ENCODE measurements at regions not wholly inside any gene's neighbourhood (a gene's known extent, or its start where the extent isn't known, plus 50 kb on each side); places are given as distances from the start of the nearest gene placed in this dataset.
"Not testable (repeated sequence)": the region's sequence is repeated elsewhere in the genome, so short reads cannot be mapped to it uniquely, and the experiment has no call there.

DNA sequence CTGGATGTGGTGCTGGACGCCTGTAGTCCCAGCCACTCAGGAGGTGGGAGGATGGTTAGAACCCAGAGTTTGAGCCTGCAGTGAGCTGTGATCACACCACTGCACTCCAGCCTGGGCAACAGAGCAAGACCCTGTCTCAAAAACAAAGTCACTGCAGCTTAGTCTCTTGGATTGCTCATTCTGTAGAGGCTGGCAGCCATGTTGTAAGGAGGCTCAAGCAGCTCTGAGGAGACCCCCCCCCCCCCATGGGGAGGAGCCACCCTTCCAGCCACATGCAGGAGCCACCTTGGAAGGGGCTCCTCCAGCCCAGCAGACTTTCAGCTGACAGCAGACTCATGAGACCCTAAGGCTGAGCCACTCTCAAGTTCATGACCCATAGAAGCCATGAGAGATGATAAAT is 68.4 kb downstream of the FOXL3 start:
- H3K9me3 ChIP-seq = no peaks in the 10 kb centered on the region
- intact Hi-C loops (cut with DNase I) = no loop called here
- H3K27ac ChIP-seq = no peak overlapping the region
- no peak for DNase-seq
- H3K27me3 ChIP-seq = no peaks in the 10 kb centered on the region
- H3K4me3 ChIP-seq = no peak overlapping the region
- H3K36me3 ChIP-seq = no peaks in the 10 kb centered on the region
- H3K9ac ChIP-seq (ENCODE audit: low read depth in 2 of 2, low read length in 2 of 2) = no peak overlapping the region
- no peaks in the 10 kb centered on the region for H3K4me1 ChIP-seq
- TF ChIP-seq CTCF (IDR thresholded peaks at IDR 0.05) = no peak

DNA sequence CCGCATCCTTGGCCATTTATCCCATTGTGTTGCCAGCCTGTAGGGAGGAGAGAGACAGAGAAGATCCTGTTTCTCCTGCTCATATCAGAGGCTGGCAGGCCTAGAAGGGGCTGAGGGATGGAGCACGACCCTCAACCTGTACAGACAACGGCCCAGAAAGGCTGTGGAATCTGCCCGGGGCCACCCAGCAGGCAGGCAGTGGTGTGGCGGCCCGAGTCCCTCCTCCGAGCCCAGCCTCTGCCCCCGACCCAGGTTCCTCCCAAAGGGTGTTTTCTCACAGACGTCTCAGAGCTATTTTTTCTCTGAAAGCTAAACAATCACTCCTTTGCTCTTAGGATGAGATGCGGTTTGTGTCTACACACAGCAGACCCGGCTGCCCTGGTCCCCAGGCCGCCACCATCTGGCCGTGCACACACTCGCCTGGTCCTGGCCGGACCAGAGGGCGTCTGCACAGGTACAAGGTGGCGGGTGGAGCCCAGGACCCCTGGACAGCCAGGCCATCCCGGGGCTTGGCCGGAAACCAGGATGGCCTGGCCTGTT is 69.3 kb downstream of the FOXL3 start:
- Histone ChIP-seq H3K9me3 (no peaks in the 10 kb centered on the region), H3K36me3 (no peaks in the 10 kb centered on the region), H3K9ac (ENCODE audit: low read depth in 2 of 2, low read length in 2 of 2) (no peak overlapping the region), H3K27me3 (no peaks in the 10 kb centered on the region), H3K4me1 (no peaks in the 10 kb centered on the region), H3K27ac (no peak overlapping the region), H3K4me3 (no peak overlapping the region)
- TF ChIP-seq CTCF (IDR thresholded peaks at IDR 0.05) = no peak
- intact Hi-C loops (cut with DNase I) = no loop called here
- DNase-seq = no peak

DNA sequence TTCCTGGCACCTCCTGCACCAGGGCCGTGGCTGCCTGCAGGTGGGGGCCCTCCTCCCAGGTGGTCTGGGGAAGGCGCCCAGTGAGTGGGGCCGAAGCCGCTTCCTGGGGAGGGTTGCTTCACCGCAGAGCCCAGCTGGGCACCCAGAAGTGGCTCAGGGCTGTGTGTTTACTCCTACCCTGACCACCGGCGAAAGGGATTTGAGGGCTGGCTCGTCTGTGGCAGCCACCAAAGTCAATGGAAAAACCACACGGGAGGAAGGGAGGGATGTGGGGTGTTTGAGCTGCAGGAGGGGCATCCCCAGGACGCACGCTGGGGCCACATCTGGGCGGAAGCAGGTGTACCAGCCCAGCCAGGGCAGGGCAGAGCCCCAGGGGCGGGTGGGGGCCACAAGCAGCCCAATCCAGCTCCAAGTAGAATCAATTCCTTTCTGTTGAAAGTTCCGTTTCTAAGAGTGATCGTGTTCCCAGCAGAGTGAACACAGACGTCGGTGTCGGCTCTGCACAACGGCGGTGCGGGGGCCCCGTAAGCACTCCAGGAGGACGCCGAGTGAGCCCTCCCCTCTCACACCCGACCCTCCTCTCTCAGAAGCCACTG is 69.9 kb downstream of the FOXL3 start:
- no peaks in the 10 kb centered on the region for H3K4me1 ChIP-seq
- TF ChIP-seq CTCF (IDR thresholded peaks at IDR 0.05) = no peak
- H3K4me3 ChIP-seq = no peak overlapping the region
- no peak for DNase-seq
- intact Hi-C loops (cut with DNase I) = no loop called here
- H3K27me3 ChIP-seq = no peaks in the 10 kb centered on the region
- no peak overlapping the region for H3K27ac ChIP-seq
- no peak overlapping the region for H3K9ac ChIP-seq (ENCODE audit: low read depth in 2 of 2, low read length in 2 of 2)
- no peaks in the 10 kb centered on the region for H3K36me3 ChIP-seq
- H3K9me3 ChIP-seq = no peaks in the 10 kb centered on the region

DNA sequence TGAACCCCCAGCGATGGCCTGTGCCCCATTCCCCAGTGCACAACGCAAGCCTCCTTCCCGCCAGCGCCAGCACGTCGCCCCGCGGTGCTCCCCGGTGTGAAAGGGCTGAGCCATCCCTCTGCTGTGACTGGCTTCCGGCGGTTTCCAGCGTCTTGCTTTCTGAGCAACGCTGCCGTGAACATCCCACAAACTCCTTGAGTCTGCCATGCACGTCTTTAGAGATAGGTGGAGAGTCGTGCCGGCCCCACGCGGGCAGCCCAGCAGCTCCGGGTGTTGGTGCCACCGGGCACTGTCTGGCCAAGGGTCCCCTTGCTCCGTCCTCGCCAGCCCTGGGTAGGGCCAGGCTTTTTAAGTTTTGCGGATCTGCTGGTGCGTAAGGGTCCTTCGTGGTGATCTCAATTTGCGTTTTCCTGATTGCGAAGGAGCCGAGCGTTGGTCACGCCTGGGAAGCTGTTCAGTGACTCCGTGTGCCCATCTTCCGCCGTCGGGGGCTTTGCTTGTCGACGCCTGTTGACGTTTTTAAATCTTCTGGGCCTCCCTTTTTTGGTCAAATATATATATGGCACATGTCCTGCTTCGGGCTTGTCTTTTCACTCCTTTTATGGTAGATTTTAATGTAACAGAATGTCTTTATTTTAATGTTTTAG is 70.6 kb downstream of the FOXL3 start:
- DNase-seq = no peak
- no peak overlapping the region for H3K4me3 ChIP-seq
- H3K36me3 ChIP-seq = no peaks in the 10 kb centered on the region
- no peaks in the 10 kb centered on the region for H3K27me3 ChIP-seq
- no peak for TF ChIP-seq CTCF (IDR thresholded peaks at IDR 0.05)
- H3K9me3 ChIP-seq = no peaks in the 10 kb centered on the region
- H3K27ac ChIP-seq = no peak overlapping the region
- H3K9ac ChIP-seq (ENCODE audit: low read depth in 2 of 2, low read length in 2 of 2) = no peak overlapping the region
- intact Hi-C loops (cut with DNase I) = no loop called here
- no peaks in the 10 kb centered on the region for H3K4me1 ChIP-seq

- H3K9ac ChIP-seq (ENCODE audit: low read depth in 2 of 2, low read length in 2 of 2); H3K4me3 ChIP-seq; DNase-seq; H3K27me3 ChIP-seq; H3K36me3 ChIP-seq; H3K27ac ChIP-seq; H3K9me3 ChIP-seq; intact Hi-C loops (cut with DNase I); H3K4me1 ChIP-seq: not testable (repeated sequence)
These were observed 71.2 kb downstream of the FOXL3 start for GRCh38 chr7:361182-361581.

- Histone ChIP-seq H3K27me3 (no peaks in the 10 kb centered on the region), H3K27ac (no peak overlapping the region), H3K9ac (ENCODE audit: low read depth in 2 of 2, low read length in 2 of 2) (peak overlapping the region; percentile 5 to 26), H3K9me3 (no peaks in the 10 kb centered on the region), H3K36me3 (no peaks in the 10 kb centered on the region), H3K4me3 (no peak overlapping the region), H3K4me1 (no peaks in the 10 kb centered on the region)
- no peak for DNase-seq
- no peak for TF ChIP-seq CTCF (IDR thresholded peaks at IDR 0.05)
- intact Hi-C loops (cut with DNase I) = no loop called here
These were observed 71.9 kb downstream of the FOXL3 start for GRCh38 chr7:361680-362401.
